ENCODE measurements at regions not wholly inside any gene's neighbourhood (a gene's known extent, or its start where the extent isn't known, plus 50 kb on each side); places are given as distances from the start of the nearest gene placed in this dataset.

GRCh38 chr6:158900663-158901312 lies 81.6 kb upstream of the EZR start:
- TF ChIP-seq, protein P1, sequence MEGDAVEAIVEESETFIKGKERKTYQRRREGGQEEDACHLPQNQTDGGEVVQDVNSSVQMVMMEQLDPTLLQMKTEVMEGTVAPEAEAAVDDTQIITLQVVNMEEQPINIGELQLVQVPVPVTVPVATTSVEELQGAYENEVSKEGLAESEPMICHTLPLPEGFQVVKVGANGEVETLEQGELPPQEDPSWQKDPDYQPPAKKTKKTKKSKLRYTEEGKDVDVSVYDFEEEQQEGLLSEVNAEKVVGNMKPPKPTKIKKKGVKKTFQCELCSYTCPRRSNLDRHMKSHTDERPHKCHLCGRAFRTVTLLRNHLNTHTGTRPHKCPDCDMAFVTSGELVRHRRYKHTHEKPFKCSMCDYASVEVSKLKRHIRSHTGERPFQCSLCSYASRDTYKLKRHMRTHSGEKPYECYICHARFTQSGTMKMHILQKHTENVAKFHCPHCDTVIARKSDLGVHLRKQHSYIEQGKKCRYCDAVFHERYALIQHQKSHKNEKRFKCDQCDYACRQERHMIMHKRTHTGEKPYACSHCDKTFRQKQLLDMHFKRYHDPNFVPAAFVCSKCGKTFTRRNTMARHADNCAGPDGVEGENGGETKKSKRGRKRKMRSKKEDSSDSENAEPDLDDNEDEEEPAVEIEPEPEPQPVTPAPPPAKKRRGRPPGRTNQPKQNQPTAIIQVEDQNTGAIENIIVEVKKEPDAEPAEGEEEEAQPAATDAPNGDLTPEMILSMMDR (IDR thresholded peaks at IDR 0.05): no peak
- no peak for TF ChIP-seq POLR2A (IDR thresholded peaks at IDR 0.05)

Measured in esophagus squamous epithelium (tissue), 4 donors.